ENCODE measurements at regions not wholly inside any gene's neighbourhood (a gene's known extent, or its start where the extent isn't known, plus 50 kb on each side); places are given as distances from the start of the nearest gene placed in this dataset.

DNA sequence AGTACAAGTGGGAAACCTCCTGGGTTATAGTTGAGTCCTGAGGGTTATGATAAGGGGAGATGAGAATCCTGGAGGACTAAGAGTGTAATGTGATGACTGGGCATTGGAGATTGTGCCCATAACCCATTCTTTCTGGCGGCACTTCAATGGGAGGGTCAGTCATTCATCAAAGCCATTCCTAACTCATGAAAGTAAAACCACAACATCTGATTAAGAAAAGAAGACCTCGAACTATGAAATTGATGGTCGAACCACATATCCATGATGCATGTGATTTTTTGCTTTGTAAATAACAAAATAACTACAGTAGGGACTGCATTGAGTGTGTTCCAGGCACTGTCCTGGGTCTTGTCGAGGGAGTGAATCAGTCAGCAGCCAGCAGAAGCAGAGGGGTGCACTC lies 215.1 kb downstream of the SHQ1 start (continued):
- no peak for TF ChIP-seq ZNF302 (CRISPR knock-in tag; IDR thresholded peaks at IDR 0.05)
- TF ChIP-seq EP300 (IDR thresholded peaks at IDR 0.05): no peak
- TF ChIP-seq ZSCAN20 (CRISPR knock-in tag; IDR thresholded peaks at IDR 0.05): no peak

DNA sequence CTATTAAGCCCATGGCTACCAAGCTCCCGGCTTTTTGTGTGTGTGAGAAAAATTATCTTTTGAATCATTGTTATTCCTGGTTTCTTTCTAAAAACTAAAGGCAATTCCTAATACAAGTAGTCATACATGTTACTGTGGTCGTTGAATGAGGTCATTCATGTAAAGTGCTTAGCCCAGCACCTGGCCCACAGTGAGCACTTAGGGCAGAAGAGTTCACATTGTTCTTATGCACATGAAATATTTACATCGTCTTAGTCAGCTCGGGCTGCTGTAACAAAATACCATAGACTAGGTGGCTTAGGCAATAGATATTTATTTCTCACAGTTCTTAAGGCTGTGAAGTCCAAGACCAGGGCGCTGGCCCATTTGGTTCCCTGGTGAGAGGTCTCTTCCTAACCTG lies 216.1 kb downstream of the SHQ1 start:
- ATAC-seq: no peak
- H3K4me1 ChIP-seq: peaks cover 16% of the 10 kb centered on the region
- no peak overlapping the region for H3K4me2 ChIP-seq
- POLR2A ChIA-PET: no interaction called here
- H3K9me3 ChIP-seq: no peaks in the 10 kb centered on the region
- 12% methylated on average over 5 of the region's 5 CpGs for WGBS (ENCODE audit: missing lambda C conversion rate)
- no peak for DNase-seq (ENCODE audit: low read depth in 1 of 2, low spot score in 1 of 2)
- H3K4me3 ChIP-seq: no peak overlapping the region
- no peak overlapping the region for H3K27ac ChIP-seq
- FAIRE-seq: no peak
- CTCF ChIA-PET: interaction anchor here (1.5 kb wide), 1 partner anchor 10 kb away, joined by 5 read pairs; no protein-coding TSS in a partner anchor
- TF ChIP-seq, protein P1, sequence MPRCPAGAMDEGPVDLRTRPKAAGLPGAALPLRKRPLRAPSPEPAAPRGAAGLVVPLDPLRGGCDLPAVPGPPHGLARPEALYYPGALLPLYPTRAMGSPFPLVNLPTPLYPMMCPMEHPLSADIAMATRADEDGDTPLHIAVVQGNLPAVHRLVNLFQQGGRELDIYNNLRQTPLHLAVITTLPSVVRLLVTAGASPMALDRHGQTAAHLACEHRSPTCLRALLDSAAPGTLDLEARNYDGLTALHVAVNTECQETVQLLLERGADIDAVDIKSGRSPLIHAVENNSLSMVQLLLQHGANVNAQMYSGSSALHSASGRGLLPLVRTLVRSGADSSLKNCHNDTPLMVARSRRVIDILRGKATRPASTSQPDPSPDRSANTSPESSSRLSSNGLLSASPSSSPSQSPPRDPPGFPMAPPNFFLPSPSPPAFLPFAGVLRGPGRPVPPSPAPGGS (IDR thresholded peaks at IDR 0.05): no peak
- TF ChIP-seq HOXB5 (CRISPR knock-in tag; IDR thresholded peaks at IDR 0.05): no peak
- TF ChIP-seq, protein P2, sequence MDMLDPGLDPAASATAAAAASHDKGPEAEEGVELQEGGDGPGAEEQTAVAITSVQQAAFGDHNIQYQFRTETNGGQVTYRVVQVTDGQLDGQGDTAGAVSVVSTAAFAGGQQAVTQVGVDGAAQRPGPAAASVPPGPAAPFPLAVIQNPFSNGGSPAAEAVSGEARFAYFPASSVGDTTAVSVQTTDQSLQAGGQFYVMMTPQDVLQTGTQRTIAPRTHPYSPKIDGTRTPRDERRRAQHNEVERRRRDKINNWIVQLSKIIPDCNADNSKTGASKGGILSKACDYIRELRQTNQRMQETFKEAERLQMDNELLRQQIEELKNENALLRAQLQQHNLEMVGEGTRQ (IDR thresholded peaks at IDR 0.05): no peak
- TF ChIP-seq SREBF2 (IDR thresholded peaks at IDR 0.05): no peak
- no peak for TF ChIP-seq CHD4 (IDR thresholded peaks at IDR 0.05; ENCODE audit: borderline replicate concordance)
- TF ChIP-seq, protein P3, sequence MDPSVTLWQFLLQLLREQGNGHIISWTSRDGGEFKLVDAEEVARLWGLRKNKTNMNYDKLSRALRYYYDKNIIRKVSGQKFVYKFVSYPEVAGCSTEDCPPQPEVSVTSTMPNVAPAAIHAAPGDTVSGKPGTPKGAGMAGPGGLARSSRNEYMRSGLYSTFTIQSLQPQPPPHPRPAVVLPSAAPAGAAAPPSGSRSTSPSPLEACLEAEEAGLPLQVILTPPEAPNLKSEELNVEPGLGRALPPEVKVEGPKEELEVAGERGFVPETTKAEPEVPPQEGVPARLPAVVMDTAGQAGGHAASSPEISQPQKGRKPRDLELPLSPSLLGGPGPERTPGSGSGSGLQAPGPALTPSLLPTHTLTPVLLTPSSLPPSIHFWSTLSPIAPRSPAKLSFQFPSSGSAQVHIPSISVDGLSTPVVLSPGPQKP (IDR thresholded peaks at IDR 0.05; ENCODE audit: low read depth, low read length): no peak
- no peak for TF ChIP-seq FOXS1 (CRISPR knock-in tag; IDR thresholded peaks at IDR 0.05)
- TF ChIP-seq ESRRA (IDR thresholded peaks at IDR 0.05; ENCODE audit: borderline replicate concordance, low read length): no peak
- TF ChIP-seq KDM1A (IDR thresholded peaks at IDR 0.05; ENCODE audit: low read depth): no peak
- no peak for TF ChIP-seq RARB (CRISPR knock-in tag; IDR thresholded peaks at IDR 0.05)
- TF ChIP-seq, protein P4, sequence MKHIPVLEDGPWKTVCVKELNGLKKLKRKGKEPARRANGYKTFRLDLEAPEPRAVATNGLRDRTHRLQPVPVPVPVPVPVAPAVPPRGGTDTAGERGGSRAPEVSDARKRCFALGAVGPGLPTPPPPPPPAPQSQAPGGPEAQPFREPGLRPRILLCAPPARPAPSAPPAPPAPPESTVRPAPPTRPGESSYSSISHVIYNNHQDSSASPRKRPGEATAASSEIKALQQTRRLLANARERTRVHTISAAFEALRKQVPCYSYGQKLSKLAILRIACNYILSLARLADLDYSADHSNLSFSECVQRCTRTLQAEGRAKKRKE (CRISPR knock-in tag; IDR thresholded peaks at IDR 0.05; ENCODE audit: low read depth): no peak
- TF ChIP-seq POLR2AphosphoS2 (conservative IDR thresholded peaks at IDR 0.05; ENCODE audit: low read length): no peak
- TF ChIP-seq BHLHE40 (IDR thresholded peaks at IDR 0.05; ENCODE audit: low read depth, low read length): no peak

DNA sequence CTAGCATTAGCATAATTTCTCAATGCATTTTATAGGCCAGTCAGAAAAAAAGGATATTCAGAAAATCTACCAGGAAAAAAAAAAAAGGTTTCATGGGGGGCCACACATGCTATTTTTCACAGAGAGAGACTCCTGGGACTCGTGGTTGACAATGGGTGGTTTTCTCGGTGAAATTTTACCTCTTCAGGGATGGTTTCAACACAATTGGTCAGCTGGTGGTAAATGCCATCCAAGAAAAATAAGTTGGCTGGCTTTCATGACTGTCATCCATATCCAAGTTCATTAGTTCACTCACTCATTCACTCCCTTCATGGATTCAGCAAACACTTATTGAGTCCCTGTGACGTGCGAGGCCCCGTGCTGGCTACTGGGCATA lies 217.3 kb downstream of the SHQ1 start:
- DNase-seq (ENCODE audit: low read depth in 1 of 2, low spot score in 1 of 2) (no peak), ATAC-seq (no peak), FAIRE-seq (no peak)
- TF ChIP-seq TP53 (CRISPR knock-in tag; IDR thresholded peaks at IDR 0.05) (no peak), KDM5A (IDR thresholded peaks at IDR 0.05) (no peak), RCOR1 (IDR thresholded peaks at IDR 0.05; ENCODE audit: low read depth, low read length) (no peak), BHLHE40 (IDR thresholded peaks at IDR 0.05; ENCODE audit: low read depth, low read length) (no peak), POLR2A (IDR thresholded peaks at IDR 0.05; ENCODE audit: low read length) (no peak), ZC3H11A (IDR thresholded peaks at IDR 0.05) (no peak), NR3C1 (IDR thresholded peaks at IDR 0.05) (no peak), HDAC2 (IDR thresholded peaks at IDR 0.05) (no peak), PHF8 (IDR thresholded peaks at IDR 0.05; ENCODE audit: borderline replicate concordance, low read depth) (no peak), GATA3 (IDR thresholded peaks at IDR 0.05; ENCODE audit: borderline replicate concordance) (no peak), CEBPB (IDR thresholded peaks at IDR 0.05) (no peak), MYC (IDR thresholded peaks at IDR 0.05; ENCODE audit: borderline replicate concordance, low read length) (no peak), POLR2AphosphoS2 (conservative IDR thresholded peaks at IDR 0.05; ENCODE audit: low read length) (no peak), HOXB13 (CRISPR knock-in tag; IDR thresholded peaks at IDR 0.05; ENCODE audit: low read depth) (no peak), FOSB (CRISPR knock-in tag; IDR thresholded peaks at IDR 0.05) (no peak), JUNB (IDR thresholded peaks at IDR 0.05) (no peak)
- TF ChIP-seq, protein P2 (IDR thresholded peaks at IDR 0.05): no peak
- POLR2A ChIA-PET: no interaction called here
- H3K4me3 ChIP-seq: no peak overlapping the region
- CTCF ChIA-PET: interaction anchor here (0.6 to 1.5 kb wide), 2 partner anchors 11 to 103 kb away, joined by 3 to 5 read pairs; no protein-coding TSS in a partner anchor
- no peak overlapping the region for H3K4me2 ChIP-seq
- peaks cover 24% of the 10 kb centered on the region for H3K4me1 ChIP-seq
- H3K27ac ChIP-seq: no peak overlapping the region
- no peaks in the 10 kb centered on the region for H3K9me3 ChIP-seq
- WGBS (ENCODE audit: missing lambda C conversion rate): 69% methylated on average over 5 of the region's 5 CpGs
